Stomach (tissue), 8 donors: ENCODE measurements at regions not wholly inside any gene's neighbourhood (a gene's known extent, or its start where the extent isn't known, plus 50 kb on each side); places are given as distances from the start of the nearest gene placed in this dataset.
A peak's percentile ranks its signal among the peaks of the same experiment; 100 is the strongest.

Experiments used
- DNase-seq, 2 donors: peaks; one replicate each; pipeline versions ENCODE4 v3.0.0 to v3.0.0-alpha.2; 2013 to 2019
- H3K27ac ChIP-seq, 5 donors: fragments of 200-600 bp in 4 of 5; sonication (generic) in 4 of 5; one replicate each; pipeline ENCODE4 v1.5.1; 2013 to 2019; ENCODE audit warnings: mild to moderate bottlenecking in 1 of 5, moderate library complexity in 1 of 5
- H3K27me3 ChIP-seq, 3 donors: fragments of 200-600 bp; sonication (generic); one replicate each; pipeline ENCODE4 v1.5.1; 2017 to 2019; ENCODE audit warnings: mixed run types in 1 of 3
- H3K36me3 ChIP-seq, 4 donors: fragments of 200-600 bp; sonication (generic); 1 replicate in 3 of 4; 2 replicates in 1 of 4; pipeline ENCODE4 v1.5.1; 2016 to 2019
- H3K4me1 ChIP-seq, 4 donors: fragments of 200-600 bp; sonication (generic); one replicate each; pipeline ENCODE4 v1.5.1; 2016 to 2019
- H3K4me3 ChIP-seq, 4 donors: fragments of 200-600 bp; sonication (generic) in 3 of 4; one replicate each; pipeline ENCODE4 v1.5.1; 2016 to 2019; ENCODE audit warnings: mild to moderate bottlenecking in 1 of 4
- H3K9me3 ChIP-seq, 4 donors: fragments of 200-600 bp; sonication (generic); one replicate each; pipeline ENCODE4 v1.5.1; 2016 to 2019
- EP300 ChIP-seq: sonication (generic); formaldehyde crosslinking; IDR thresholded peaks from one replicate; pipeline ENCODE4 v1.6.1; 2017; ENCODE audit warnings: antibody characterized with exemption
- POLR2A ChIP-seq, 4 donors: fragments of 450-650 bp; IDR thresholded peaks; one replicate each; pipeline ENCODE4 v1.6.1; 2016; ENCODE audit warnings: antibody characterized with exemption in 4 of 4, control low read depth in 2 of 4, mild to moderate bottlenecking in 1 of 4, moderate library complexity in 1 of 4
- POLR2AphosphoS5 ChIP-seq, 3 donors: sonication (generic); formaldehyde crosslinking; IDR thresholded peaks; one replicate each; pipeline ENCODE4 v1.6.1; 2016; ENCODE audit warnings: antibody characterized with exemption in 3 of 3
- WGBS, 5 donors: extraction: QIAGEN DNeasy Blood & Tissue Kit in 3 of 5; methylation state at CpG; one replicate each; pipeline versions ENCODE4 v1.1.5 to v1.1.7; 2013 to 2018; 5-methylcytosine and 5-hydroxymethylcytosine counted together
- intact Hi-C: fragments of 100-400 bp; cut with DNase I; formaldehyde crosslinking; loops from one replicate; pipeline ENCODE4 v1.15.1; 2023; ENCODE audit warnings: low total_unique reads
- TF ChIP-seq, protein P1 (sequence below), 7 experiments: fragments of 450-650 bp in 4 of 7; fragments of 200-600 bp in 3 of 7; sonication (generic) in 3 of 7; IDR thresholded peaks; one replicate each; pipeline ENCODE4 v1.5.1; 2016 to 2019; ENCODE audit warnings: antibody characterized with exemption in 7 of 7, control low read depth in 2 of 7, mild to moderate bottlenecking in 1 of 7
- donor health status: healthy with polysubstance abuse.
- donor health status: Bipolar disorder and iron deficiency.
- donor health status: healthy.

DNA sequence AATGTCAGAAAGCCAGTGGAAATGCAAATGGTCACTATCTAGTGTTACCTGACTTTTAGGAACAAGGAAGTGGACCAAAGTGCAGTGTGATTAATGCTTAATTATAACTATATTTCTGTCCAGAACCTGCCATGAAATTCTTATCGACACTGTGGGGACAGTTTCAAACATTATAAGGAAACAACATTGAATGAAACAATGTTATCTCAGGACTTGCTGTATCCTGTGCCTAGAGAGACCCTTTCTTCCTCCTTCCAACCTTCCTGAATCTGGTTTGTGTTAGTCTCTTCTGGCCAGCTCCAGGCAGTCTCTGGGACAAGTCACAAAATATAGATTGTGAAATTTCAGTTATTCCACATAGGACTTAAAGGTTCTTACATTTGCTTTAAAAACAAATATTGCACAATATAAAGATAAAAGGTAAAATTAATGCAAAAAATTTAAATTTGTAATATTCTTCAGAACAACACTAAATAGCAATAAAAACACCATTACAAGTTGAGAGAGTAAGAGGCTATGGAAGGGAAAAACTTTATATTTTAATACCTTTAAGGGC, 203.4 kb downstream of the ZNF674 start:
- Histone ChIP-seq H3K4me1 (no peaks in the 10 kb centered on the region), H3K9me3 (no peaks in the 10 kb centered on the region), H3K27me3 (peaks cover 0 to 10% (median 0%) of the 10 kb centered on the region in 3 donors), H3K27ac (no peak overlapping the region), H3K36me3 (no peaks in the 10 kb centered on the region), H3K4me3 (no peak overlapping the region)
- no peak for TF ChIP-seq EP300
- peak in 2 of 3 donors; percentile 28 to 39 for TF ChIP-seq POLR2AphosphoS5 (IDR thresholded peaks at IDR 0.05)
- no peak for TF ChIP-seq POLR2A (IDR thresholded peaks at IDR 0.05)
- TF ChIP-seq, protein P1, sequence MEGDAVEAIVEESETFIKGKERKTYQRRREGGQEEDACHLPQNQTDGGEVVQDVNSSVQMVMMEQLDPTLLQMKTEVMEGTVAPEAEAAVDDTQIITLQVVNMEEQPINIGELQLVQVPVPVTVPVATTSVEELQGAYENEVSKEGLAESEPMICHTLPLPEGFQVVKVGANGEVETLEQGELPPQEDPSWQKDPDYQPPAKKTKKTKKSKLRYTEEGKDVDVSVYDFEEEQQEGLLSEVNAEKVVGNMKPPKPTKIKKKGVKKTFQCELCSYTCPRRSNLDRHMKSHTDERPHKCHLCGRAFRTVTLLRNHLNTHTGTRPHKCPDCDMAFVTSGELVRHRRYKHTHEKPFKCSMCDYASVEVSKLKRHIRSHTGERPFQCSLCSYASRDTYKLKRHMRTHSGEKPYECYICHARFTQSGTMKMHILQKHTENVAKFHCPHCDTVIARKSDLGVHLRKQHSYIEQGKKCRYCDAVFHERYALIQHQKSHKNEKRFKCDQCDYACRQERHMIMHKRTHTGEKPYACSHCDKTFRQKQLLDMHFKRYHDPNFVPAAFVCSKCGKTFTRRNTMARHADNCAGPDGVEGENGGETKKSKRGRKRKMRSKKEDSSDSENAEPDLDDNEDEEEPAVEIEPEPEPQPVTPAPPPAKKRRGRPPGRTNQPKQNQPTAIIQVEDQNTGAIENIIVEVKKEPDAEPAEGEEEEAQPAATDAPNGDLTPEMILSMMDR (IDR thresholded peaks at IDR 0.05): no peak
- intact Hi-C loops: no loop called here
- 10 to 46% (median 29%) methylated on average over 1 of the region's 1 CpG for WGBS, 5 donors
- DNase-seq: no peak

DNA sequence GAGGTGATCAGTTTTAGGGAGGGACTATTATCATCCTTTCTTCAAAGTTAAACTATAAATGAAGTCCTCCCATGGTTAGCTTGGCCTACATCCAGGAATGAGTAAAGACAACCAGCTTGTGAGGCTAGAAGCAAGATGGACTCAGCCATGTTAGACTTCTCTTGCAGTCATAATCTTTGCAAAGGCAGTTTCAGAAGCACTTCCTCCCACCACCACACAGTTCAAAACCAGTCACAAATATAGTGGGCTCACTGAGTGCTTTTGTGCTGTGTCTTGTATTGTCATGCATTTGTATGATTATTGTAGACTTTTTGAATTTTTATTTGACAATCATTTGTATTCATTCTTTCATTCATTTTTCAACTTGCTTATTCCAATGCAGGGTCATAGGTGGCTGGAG, 204.5 kb downstream of the ZNF674 start:
- H3K4me1 ChIP-seq: no peaks in the 10 kb centered on the region
- TF ChIP-seq POLR2AphosphoS5 (IDR thresholded peaks at IDR 0.05) (no peak), EP300 (no peak), POLR2A (IDR thresholded peaks at IDR 0.05) (no peak)
- TF ChIP-seq, protein P1 (IDR thresholded peaks at IDR 0.05): no peak
- DNase-seq: no peak
- intact Hi-C loops: no loop called here
- H3K4me3 ChIP-seq: no peak overlapping the region
- H3K27ac ChIP-seq: no peak overlapping the region
- H3K9me3 ChIP-seq: no peaks in the 10 kb centered on the region
- no peaks in the 10 kb centered on the region for H3K36me3 ChIP-seq
- H3K27me3 ChIP-seq: peaks cover 0 to 10% (median 0%) of the 10 kb centered on the region in 3 donors

DNA sequence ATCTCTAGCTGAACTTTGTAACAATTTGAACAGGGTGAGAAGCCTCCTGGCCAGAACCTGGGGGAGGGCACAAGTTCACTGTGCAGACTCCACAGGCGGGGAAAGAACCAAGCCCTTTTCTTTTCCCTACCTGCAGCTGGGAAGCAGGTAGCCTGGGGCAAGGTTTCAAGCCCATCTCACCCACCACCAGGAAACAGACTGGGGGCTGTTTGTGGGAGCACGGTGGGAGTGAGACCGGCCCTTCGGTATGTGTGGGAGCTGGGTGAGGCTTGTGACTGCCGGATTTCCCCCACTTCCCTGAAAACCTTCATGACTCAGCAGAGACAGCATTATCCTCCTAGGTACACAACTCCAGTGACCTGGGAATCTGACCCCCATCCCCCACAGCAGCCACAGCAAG, 211.7 kb downstream of the ZNF674 start:
- Histone ChIP-seq H3K4me3 (no peak overlapping the region), H3K27me3 (peaks cover 0 to 10% (median 0%) of the 10 kb centered on the region in 3 donors), H3K4me1 (no peaks in the 10 kb centered on the region), H3K36me3 (no peaks in the 10 kb centered on the region), H3K27ac (peak overlapping the region in 2 of 5 donors; percentile 28 to 48), H3K9me3 (peaks cover 0 to 16% (median 3%) of the 10 kb centered on the region in 4 donors)
- no peak for DNase-seq
- TF ChIP-seq POLR2AphosphoS5 (IDR thresholded peaks at IDR 0.05) (no peak), POLR2A (IDR thresholded peaks at IDR 0.05) (no peak), EP300 (no peak)
- TF ChIP-seq, protein P1 (IDR thresholded peaks at IDR 0.05): no peak
- intact Hi-C loops: no loop called here
- 40 to 62% (median 45%) methylated on average over 2 to 5 of the region's 5 CpGs for WGBS, 5 donors

DNA sequence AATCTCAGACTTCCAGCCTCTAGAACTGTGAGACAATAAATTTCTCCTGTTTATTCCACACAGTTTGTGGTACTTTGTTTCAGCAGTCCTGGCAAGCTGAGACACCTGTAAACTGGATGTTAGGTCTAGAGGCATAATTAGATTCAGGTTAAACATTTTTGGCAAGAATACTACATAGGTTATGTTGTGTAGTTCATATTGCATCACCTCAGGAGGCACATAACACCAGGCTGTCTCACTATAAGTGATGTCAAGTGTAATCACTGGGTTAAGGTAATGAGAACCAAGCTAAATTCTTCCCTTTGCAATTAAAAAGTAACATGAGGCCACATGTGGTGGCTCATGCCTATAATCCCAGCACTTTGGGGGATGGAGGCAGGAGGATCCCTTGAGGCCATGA, 214.2 kb downstream of the ZNF674 start:
- Histone ChIP-seq H3K9me3 (peaks cover 0 to 16% (median 3%) of the 10 kb centered on the region in 4 donors), H3K27me3 (peaks cover 0 to 15% (median 0%) of the 10 kb centered on the region in 3 donors), H3K4me3 (no peak overlapping the region), H3K27ac (no peak overlapping the region), H3K36me3 (no peaks in the 10 kb centered on the region), H3K4me1 (peaks cover 0 to 5% (median 0%) of the 10 kb centered on the region in 4 donors)
- no peak for DNase-seq
- TF ChIP-seq, protein P1 (IDR thresholded peaks at IDR 0.05): no peak
- TF ChIP-seq POLR2AphosphoS5 (IDR thresholded peaks at IDR 0.05) (no peak), EP300 (no peak), POLR2A (IDR thresholded peaks at IDR 0.05) (no peak)
- intact Hi-C loops: no loop called here
